ENCODE measurements at regions not wholly inside any gene's neighbourhood (a gene's known extent, or its start where the extent isn't known, plus 50 kb on each side); places are given as distances from the start of the nearest gene placed in this dataset.
A peak's percentile ranks its signal among the peaks of the same experiment; 100 is the strongest.
"Not testable (repeated sequence)": the region's sequence is repeated elsewhere in the genome, so short reads cannot be mapped to it uniquely, and the experiment has no call there.

DNA sequence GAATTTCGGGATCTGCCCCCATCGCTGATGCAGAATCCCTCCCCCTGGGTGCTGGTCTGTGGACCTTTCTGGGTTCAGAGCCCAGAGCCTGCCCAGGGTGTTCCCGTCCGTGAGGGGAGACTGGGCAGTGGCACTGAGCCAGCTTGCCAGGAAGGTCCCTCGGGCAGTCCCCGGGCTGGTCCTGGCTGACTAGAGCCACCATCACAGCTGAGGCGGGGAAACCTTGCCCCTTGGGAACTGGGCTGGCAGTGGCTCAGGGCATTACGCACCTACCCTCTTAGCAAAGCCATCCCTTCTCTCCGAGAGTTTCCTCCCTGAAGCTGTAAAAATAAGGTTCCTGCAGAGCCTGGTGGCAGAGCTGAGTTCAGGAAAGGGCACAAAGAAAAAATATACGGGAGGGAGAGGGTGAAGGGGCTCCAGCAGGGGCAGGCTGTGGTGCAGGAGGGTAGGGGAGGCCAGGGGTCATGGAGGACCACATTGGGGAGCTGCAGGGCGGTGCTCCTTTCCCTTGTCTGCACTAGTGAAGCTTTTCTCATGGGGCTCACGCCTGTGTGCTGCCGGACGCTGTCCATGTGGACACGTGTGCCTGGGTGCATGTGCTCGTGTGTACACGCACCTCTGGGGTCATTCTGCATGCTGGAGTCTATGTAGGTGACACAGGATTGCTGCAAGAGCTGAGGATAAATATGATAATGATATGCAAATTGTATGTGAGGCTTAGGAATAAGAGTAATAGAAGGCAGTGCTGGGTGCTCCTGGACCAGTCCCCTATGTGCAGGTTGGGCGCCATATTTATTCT, 118.9 kb downstream of the LHX2 start:
- no peak for TF ChIP-seq JUN (IDR thresholded peaks at IDR 0.05; ENCODE audit: borderline replicate concordance, insufficient read depth, insufficient read length, low read depth)
- no peak for TF ChIP-seq POLR2AphosphoS5 (IDR thresholded peaks at IDR 0.05; ENCODE audit: insufficient read depth, low read depth, low read length)
- TF ChIP-seq, protein P1, sequence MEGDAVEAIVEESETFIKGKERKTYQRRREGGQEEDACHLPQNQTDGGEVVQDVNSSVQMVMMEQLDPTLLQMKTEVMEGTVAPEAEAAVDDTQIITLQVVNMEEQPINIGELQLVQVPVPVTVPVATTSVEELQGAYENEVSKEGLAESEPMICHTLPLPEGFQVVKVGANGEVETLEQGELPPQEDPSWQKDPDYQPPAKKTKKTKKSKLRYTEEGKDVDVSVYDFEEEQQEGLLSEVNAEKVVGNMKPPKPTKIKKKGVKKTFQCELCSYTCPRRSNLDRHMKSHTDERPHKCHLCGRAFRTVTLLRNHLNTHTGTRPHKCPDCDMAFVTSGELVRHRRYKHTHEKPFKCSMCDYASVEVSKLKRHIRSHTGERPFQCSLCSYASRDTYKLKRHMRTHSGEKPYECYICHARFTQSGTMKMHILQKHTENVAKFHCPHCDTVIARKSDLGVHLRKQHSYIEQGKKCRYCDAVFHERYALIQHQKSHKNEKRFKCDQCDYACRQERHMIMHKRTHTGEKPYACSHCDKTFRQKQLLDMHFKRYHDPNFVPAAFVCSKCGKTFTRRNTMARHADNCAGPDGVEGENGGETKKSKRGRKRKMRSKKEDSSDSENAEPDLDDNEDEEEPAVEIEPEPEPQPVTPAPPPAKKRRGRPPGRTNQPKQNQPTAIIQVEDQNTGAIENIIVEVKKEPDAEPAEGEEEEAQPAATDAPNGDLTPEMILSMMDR (IDR thresholded peaks at IDR 0.05; ENCODE audit: extremely low read depth in 1 of 2, insufficient read depth in 1 of 2, low read depth in 1 of 2, low read length in 2 of 2): no peak
- TF ChIP-seq GATA2 (IDR thresholded peaks at IDR 0.05; ENCODE audit: insufficient read depth, insufficient read length, low read depth, low read length): no peak
- TF ChIP-seq POLR2A (IDR thresholded peaks at IDR 0.05; ENCODE audit: low read depth, low read length): no peak
- TF ChIP-seq EZH2 (IDR thresholded peaks at IDR 0.05; ENCODE audit: borderline replicate concordance, low read depth, low read length, severe bottlenecking): no peak
- TF ChIP-seq, protein P2, sequence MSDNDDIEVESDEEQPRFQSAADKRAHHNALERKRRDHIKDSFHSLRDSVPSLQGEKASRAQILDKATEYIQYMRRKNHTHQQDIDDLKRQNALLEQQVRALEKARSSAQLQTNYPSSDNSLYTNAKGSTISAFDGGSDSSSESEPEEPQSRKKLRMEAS (IDR thresholded peaks at IDR 0.05; ENCODE audit: insufficient read depth, insufficient read length): no peak
- no peak for TF ChIP-seq FOS (IDR thresholded peaks at IDR 0.05; ENCODE audit: borderline replicate concordance, insufficient read depth, low read length)
- TF ChIP-seq MYC (IDR thresholded peaks at IDR 0.05; ENCODE audit: low read depth, low read length): no peak
- H3K9ac ChIP-seq (replicated peaks; ENCODE audit: extremely low read depth, insufficient read depth, low read length): no peak overlapping the region
- dilution Hi-C loops (cut with MboI; ENCODE audit: extremely low pct_ligation_motif_present, low sequenced_read_pairs): no loop called here
- no peak overlapping the region for H2AFZ ChIP-seq (ENCODE audit: low read depth, low read length)
- peaks cover 7% of the 10 kb centered on the region for H3K4me1 ChIP-seq (ENCODE audit: control insufficient read depth, extremely low read depth, insufficient read depth, low read length)
- H3K9me1 ChIP-seq (replicated peaks; ENCODE audit: control insufficient read depth, extremely low read depth, insufficient read depth, low read length): no peaks in the 10 kb centered on the region
- no peaks in the 10 kb centered on the region for H3K27me3 ChIP-seq (ENCODE audit: control insufficient read depth in 2 of 2, insufficient read depth in 2 of 2, low read length in 2 of 2)
- no peaks in the 10 kb centered on the region for H3K79me2 ChIP-seq (ENCODE audit: control insufficient read depth, insufficient read depth, low read length)
- H3K9me3 ChIP-seq (replicated peaks; ENCODE audit: control insufficient read depth, insufficient read depth, low read length): no peaks in the 10 kb centered on the region
- intact Hi-C loops (cut with micrococcal nuclease): loop anchor here (5.0 kb wide), 1 partner anchor 82 kb away; no protein-coding TSS in a partner anchor
- H3K27ac ChIP-seq (ENCODE audit: insufficient read depth, low read depth, low read length): no peak overlapping the region
- DNase-seq (ENCODE audit: low read depth, low spot score): peak; percentile 18
- no TSS peak for BruUV-seq (replicated peaks)
- FAIRE-seq: no peak
- no peaks in the 10 kb centered on the region for H3K36me3 ChIP-seq (ENCODE audit: control insufficient read depth in 2 of 2, extremely low read depth in 1 of 2, insufficient read depth in 2 of 2, low read length in 2 of 2)
- ChIA-PET CTCF (no interaction called here), POLR2A (no interaction called here)
- no peak overlapping the region for H3K4me2 ChIP-seq (ENCODE audit: insufficient read depth, low read length)
- no peaks in the 10 kb centered on the region for H4K20me1 ChIP-seq (replicated peaks; ENCODE audit: control insufficient read depth, extremely low read depth, insufficient read depth, low read length)
- no peak overlapping the region for H3K4me3 ChIP-seq (replicated peaks in 1 of 3; ENCODE audit: insufficient read depth in 1 of 3, low read depth in 1 of 3, low read length in 3 of 3)

DNA sequence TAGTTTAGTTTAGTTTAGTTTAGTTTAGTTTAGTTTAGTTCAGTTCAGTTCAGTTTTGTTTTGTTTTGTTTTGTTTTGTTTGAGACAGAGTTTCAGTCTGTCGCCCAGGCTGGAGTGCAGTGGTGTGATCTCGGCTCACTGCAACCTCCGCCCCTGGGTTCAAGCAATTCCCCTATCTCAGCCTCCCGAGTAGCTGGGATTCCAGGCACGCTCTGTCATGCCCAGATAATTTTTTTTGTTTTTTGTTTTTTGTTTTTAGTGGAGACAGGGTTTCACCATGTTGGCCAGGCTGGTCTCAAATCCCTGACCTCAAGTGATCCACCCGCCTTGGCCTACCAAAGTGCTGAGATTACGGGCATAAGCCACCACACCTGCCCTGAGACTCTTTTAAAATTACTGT, 120.0 kb downstream of the LHX2 start:
- H3K9me1 ChIP-seq (replicated peaks; ENCODE audit: control insufficient read depth, extremely low read depth, insufficient read depth, low read length); H3K4me3 ChIP-seq (replicated peaks in 1 of 3; ENCODE audit: insufficient read depth in 1 of 3, low read depth in 1 of 3, low read length in 3 of 3); dilution Hi-C loops (cut with MboI; ENCODE audit: extremely low pct_ligation_motif_present, low sequenced_read_pairs); H3K9me3 ChIP-seq (replicated peaks; ENCODE audit: control insufficient read depth, insufficient read depth, low read length); H3K36me3 ChIP-seq (ENCODE audit: control insufficient read depth in 2 of 2, extremely low read depth in 1 of 2, insufficient read depth in 2 of 2, low read length in 2 of 2); H2AFZ ChIP-seq (ENCODE audit: low read depth, low read length); H3K9ac ChIP-seq (replicated peaks; ENCODE audit: extremely low read depth, insufficient read depth, low read length); H3K4me2 ChIP-seq (ENCODE audit: insufficient read depth, low read length); H4K20me1 ChIP-seq (replicated peaks; ENCODE audit: control insufficient read depth, extremely low read depth, insufficient read depth, low read length); POLR2A ChIA-PET; H3K27me3 ChIP-seq (ENCODE audit: control insufficient read depth in 2 of 2, insufficient read depth in 2 of 2, low read length in 2 of 2); FAIRE-seq; H3K79me2 ChIP-seq (ENCODE audit: control insufficient read depth, insufficient read depth, low read length); H3K27ac ChIP-seq (ENCODE audit: insufficient read depth, low read depth, low read length); H3K4me1 ChIP-seq (ENCODE audit: control insufficient read depth, extremely low read depth, insufficient read depth, low read length); DNase-seq (ENCODE audit: low read depth, low spot score); BruUV-seq (replicated peaks): not testable (repeated sequence)
- intact Hi-C loops (cut with micrococcal nuclease): loop anchor here (5.0 kb wide), 1 partner anchor 81 kb away; no protein-coding TSS in a partner anchor
- CTCF ChIA-PET: interaction anchor here (0.6 to 3.4 kb wide), 6 partner anchors 135 to 290 kb away, joined by 3 to 41 read pairs (median 6); no protein-coding TSS in a partner anchor
